ENCODE measurements at regions not wholly inside any gene's neighbourhood (a gene's known extent, or its start where the extent isn't known, plus 50 kb on each side); places are given as distances from the start of the nearest gene placed in this dataset.
"Not testable (repeated sequence)": the region's sequence is repeated elsewhere in the genome, so short reads cannot be mapped to it uniquely, and the experiment has no call there.

- no peak for DNase-seq
Measured at GRCh38 chr6:102813489-102814275, 1420.2 kb downstream of the GRIK2 start.

GRCh38 chr6:102812242-102812641, 1418.7 kb downstream of the GRIK2 start:
- DNase-seq = no peak

GRCh38 chr6:102808944-102809505, 1415.5 kb downstream of the GRIK2 start:
- not testable (repeated sequence) for DNase-seq

GRCh38 chr6:102799051-102799450, 1405.5 kb downstream of the GRIK2 start:
- DNase-seq = no peak

- no peak for DNase-seq
Measured at GRCh38 chr6:102798636-102799035, 1405.1 kb downstream of the GRIK2 start.

GRCh38 chr6:102793752-102794151, 1400.2 kb downstream of the GRIK2 start:
- no peak for DNase-seq

- DNase-seq = no peak
Measured at GRCh38 chr6:102774326-102774725, 1380.8 kb downstream of the GRIK2 start.

- DNase-seq = no peak
Measured at GRCh38 chr6:102773636-102774035, 1380.1 kb downstream of the GRIK2 start.

- no peak for DNase-seq
Measured at GRCh38 chr6:102766963-102767362, 1373.5 kb downstream of the GRIK2 start.

GRCh38 chr6:102764317-102764716, 1370.8 kb downstream of the GRIK2 start:
- DNase-seq = no peak

- DNase-seq = no peak
Measured at GRCh38 chr6:102763891-102764290, 1370.4 kb downstream of the GRIK2 start.

GRCh38 chr6:102761872-102762271, 1368.4 kb downstream of the GRIK2 start:
- no peak for DNase-seq

- DNase-seq = no peak
Measured at GRCh38 chr6:102759415-102759814, 1365.9 kb downstream of the GRIK2 start.

GRCh38 chr6:102758536-102758935, 1365.0 kb downstream of the GRIK2 start:
- not testable (repeated sequence) for DNase-seq

- DNase-seq = no peak
Measured at GRCh38 chr6:102749210-102749971, 1355.9 kb downstream of the GRIK2 start.

- no peak for DNase-seq
Measured at GRCh38 chr6:102746941-102747340, 1353.4 kb downstream of the GRIK2 start.

GRCh38 chr6:102742754-102743356, 1349.3 kb downstream of the GRIK2 start:
- DNase-seq = no peak

GRCh38 chr6:102742028-102742427, 1348.5 kb downstream of the GRIK2 start:
- no peak for DNase-seq

- DNase-seq = no peak
Measured at GRCh38 chr6:102736941-102737368, 1343.4 kb downstream of the GRIK2 start.

GRCh38 chr6:102732898-102733297, 1339.4 kb downstream of the GRIK2 start:
- no peak for DNase-seq

- DNase-seq = not testable (repeated sequence)
Measured at GRCh38 chr6:102722086-102722485, 1328.6 kb downstream of the GRIK2 start.

GRCh38 chr6:102717737-102718456, 1324.4 kb downstream of the GRIK2 start:
- DNase-seq = no peak

GRCh38 chr6:102717252-102717651, 1323.7 kb downstream of the GRIK2 start:
- no peak for DNase-seq

Measured in left hindlimb (tissue), 1 donor.